ENCODE measurements at regions not wholly inside any gene's neighbourhood (a gene's known extent, or its start where the extent isn't known, plus 50 kb on each side); places are given as distances from the start of the nearest gene placed in this dataset.

GRCh38 chr12:17215759-17216570 lies 610.0 kb upstream of the LMO3 start:
- no peaks in the 10 kb centered on the region for H3K4me1 ChIP-seq (replicated peaks)
- H3K4me3 ChIP-seq: no peak overlapping the region
- no peak overlapping the region for H3K27ac ChIP-seq
- 0 out of 2 replicates have a peak, but pooled peaks cover 2% of the 10 kb centered on the region for H3K9me3 ChIP-seq (replicated peaks)
- no peak for DNase-seq (ENCODE audit: low read depth in 1 of 2, low spot score in 2 of 2)
- H3K36me3 ChIP-seq: no peaks in the 10 kb centered on the region
- no peaks in the 10 kb centered on the region for H3K27me3 ChIP-seq (replicated peaks)

- DNase-seq (ENCODE audit: low read depth in 1 of 2, low spot score in 2 of 2): no peak
- no peaks in the 10 kb centered on the region for H3K36me3 ChIP-seq
- H3K27me3 ChIP-seq (replicated peaks): no peaks in the 10 kb centered on the region
- H3K4me1 ChIP-seq (replicated peaks): no peaks in the 10 kb centered on the region
- H3K27ac ChIP-seq: no peak overlapping the region
- no peak overlapping the region for H3K4me3 ChIP-seq
- H3K9me3 ChIP-seq (replicated peaks): 0 out of 2 replicates have a peak, but pooled peaks cover 2% of the 10 kb centered on the region
Measured at GRCh38 chr12:17214929-17215328, 609.0 kb upstream of the LMO3 start.

DNA sequence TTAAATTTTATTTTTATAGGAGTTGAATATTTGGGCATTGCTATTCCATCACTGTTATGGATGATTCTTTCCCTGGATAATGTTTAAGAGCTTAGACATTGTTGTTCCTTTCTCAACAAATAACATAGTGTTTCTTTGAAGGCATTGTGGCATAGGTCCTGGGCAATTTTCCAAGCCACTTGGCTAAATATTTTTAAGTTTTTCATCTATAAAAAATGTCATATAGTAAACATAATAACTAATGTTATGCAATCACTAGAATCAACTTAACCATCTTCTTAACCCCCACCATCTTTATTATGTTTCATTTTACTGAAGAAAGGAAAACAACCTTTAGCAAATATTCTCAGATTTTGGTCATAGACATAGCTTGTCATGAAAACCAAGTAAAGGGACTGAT lies 600.6 kb upstream of the LMO3 start:
- Histone ChIP-seq H3K27ac (no peak overlapping the region), H3K9me3 (replicated peaks) (no peaks in the 10 kb centered on the region; the same call in 1 of the 2 replicates), H3K4me1 (replicated peaks) (no peaks in the 10 kb centered on the region), H3K4me3 (no peak overlapping the region), H3K36me3 (no peaks in the 10 kb centered on the region), H3K27me3 (replicated peaks) (no peaks in the 10 kb centered on the region)
- no peak for DNase-seq (ENCODE audit: low read depth in 1 of 2, low spot score in 2 of 2)

GRCh38 chr12:17204289-17205054 lies 598.5 kb upstream of the LMO3 start:
- Histone ChIP-seq H3K27me3 (replicated peaks) (no peaks in the 10 kb centered on the region), H3K36me3 (no peaks in the 10 kb centered on the region), H3K27ac (no peak overlapping the region), H3K4me1 (replicated peaks) (no peaks in the 10 kb centered on the region), H3K4me3 (no peak overlapping the region), H3K9me3 (replicated peaks) (no peaks in the 10 kb centered on the region; the same call in 1 of the 2 replicates)
- DNase-seq (ENCODE audit: low read depth in 1 of 2, low spot score in 2 of 2): no peak

DNA sequence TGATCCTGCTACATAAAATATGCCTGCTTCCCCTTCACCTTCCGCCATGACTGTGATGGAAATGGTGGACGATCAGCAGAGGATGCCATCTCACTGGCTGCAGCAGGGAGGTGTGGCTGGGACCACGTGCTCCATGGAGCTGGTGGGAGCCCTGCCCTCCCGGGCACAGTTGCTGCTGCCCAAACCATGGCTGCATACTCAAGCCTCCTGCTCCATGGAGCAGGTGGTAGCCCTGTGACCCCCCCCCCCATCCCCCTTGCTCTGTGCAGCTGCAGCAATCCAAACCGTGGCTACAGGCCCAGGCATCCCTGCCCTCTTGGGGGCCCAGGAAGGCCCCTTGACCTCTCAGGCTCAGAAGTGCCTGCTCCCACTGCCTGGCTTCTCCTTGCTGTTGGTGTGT lies 597.5 kb upstream of the LMO3 start:
- H3K9me3 ChIP-seq (replicated peaks): no peaks in the 10 kb centered on the region
- no peaks in the 10 kb centered on the region for H3K4me1 ChIP-seq (replicated peaks)
- no peaks in the 10 kb centered on the region for H3K27me3 ChIP-seq (replicated peaks)
- H3K36me3 ChIP-seq: no peaks in the 10 kb centered on the region
- no peak overlapping the region for H3K4me3 ChIP-seq
- no peak for DNase-seq (ENCODE audit: low read depth in 1 of 2, low spot score in 2 of 2)
- no peak overlapping the region for H3K27ac ChIP-seq

DNA sequence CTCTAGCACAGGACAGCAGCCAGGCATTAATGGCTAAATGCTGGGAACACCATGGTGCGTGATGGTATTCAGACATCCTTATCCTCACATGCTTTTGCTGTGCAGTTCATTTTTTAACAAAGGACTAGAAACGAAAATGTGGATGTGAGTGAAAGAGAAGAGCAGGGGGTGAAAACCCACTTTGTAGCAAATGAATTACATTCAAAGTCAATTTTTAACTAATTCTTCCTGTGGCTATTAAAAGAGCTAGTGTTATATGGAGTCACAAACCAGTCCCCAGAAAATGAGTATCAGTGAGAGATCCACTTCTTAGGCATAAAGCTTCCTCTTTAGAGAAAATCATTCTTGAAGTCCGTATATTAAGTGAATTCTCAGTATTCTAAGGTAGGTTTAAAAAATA lies 592.0 kb upstream of the LMO3 start:
- H3K4me1 ChIP-seq (replicated peaks): no peaks in the 10 kb centered on the region
- no peaks in the 10 kb centered on the region for H3K36me3 ChIP-seq
- no peak for DNase-seq (ENCODE audit: low read depth in 1 of 2, low spot score in 2 of 2)
- H3K9me3 ChIP-seq (replicated peaks): no peaks in the 10 kb centered on the region; the same call in 1 of the 2 replicates
- no peak overlapping the region for H3K27ac ChIP-seq
- H3K4me3 ChIP-seq: no peak overlapping the region
- H3K27me3 ChIP-seq (replicated peaks): no peaks in the 10 kb centered on the region

DNA sequence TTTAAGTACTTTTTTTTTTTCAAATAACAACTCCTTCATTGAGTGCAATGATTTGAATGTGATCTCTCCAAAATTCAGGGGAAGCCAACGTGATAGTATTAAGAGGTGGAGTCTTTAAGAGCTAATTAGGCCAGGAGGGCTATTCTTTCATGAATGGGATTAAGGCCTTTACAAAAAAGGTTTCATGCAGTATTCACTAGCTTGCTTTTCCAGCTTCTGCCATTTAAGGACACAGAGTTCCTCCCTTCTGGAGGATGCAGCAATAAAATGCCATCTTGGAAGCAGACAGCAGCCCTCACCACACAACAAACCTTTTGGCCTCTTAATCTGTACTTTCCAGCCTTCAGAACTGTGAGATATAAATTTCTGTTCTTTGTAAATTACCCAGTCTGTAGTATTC lies 586.8 kb upstream of the LMO3 start:
- DNase-seq (ENCODE audit: low read depth in 1 of 2, low spot score in 2 of 2): no peak
- Histone ChIP-seq H3K27me3 (replicated peaks) (no peaks in the 10 kb centered on the region), H3K27ac (no peak overlapping the region), H3K4me3 (no peak overlapping the region), H3K4me1 (replicated peaks) (no peaks in the 10 kb centered on the region), H3K9me3 (replicated peaks) (no peaks in the 10 kb centered on the region; the same call in 1 of the 2 replicates), H3K36me3 (no peaks in the 10 kb centered on the region)

DNA sequence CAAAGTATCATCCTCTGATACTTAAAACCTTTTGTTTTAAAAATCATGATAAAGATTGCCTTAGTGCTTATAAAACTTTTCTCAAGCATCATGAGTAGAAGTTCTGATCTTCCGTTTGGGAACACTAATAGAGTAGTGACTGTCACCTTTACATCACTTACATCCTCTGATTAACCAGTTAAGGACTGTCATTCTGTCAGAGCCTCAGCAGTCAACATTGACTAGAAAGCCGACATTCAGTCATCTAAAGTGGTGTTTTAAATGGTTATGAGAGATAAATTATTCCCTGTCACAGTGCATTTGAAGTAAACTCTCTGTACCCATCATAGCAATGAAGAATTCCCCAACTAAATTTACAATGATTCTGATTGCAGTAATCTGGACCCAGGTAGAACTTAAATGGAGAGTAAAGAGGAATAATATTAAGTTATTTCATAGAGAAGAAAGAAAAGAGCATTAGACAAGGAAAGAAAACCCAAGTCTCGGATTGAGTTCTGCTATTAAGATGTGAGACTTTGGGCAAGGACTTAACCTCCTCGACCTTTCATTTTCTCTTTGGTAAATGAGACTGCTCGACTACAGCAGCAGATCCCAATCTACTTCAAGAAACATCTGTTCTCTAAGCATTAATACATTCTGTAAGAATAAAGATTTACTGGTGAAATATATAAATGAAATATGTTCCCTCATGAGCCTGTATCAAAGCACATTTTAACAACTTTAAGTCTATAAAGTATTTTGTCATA lies 563.9 kb upstream of the LMO3 start:
- H3K36me3 ChIP-seq: no peaks in the 10 kb centered on the region
- no peaks in the 10 kb centered on the region for H3K27me3 ChIP-seq (replicated peaks)
- no peak overlapping the region for H3K27ac ChIP-seq
- H3K4me1 ChIP-seq (replicated peaks): no peaks in the 10 kb centered on the region
- H3K4me3 ChIP-seq: no peak overlapping the region
- DNase-seq (ENCODE audit: low read depth in 1 of 2, low spot score in 2 of 2): no peak
- H3K9me3 ChIP-seq (replicated peaks): peaks cover 4% of the 10 kb centered on the region; the same call in 1 of the 2 replicates

- H3K27ac ChIP-seq: no peak overlapping the region
- no peaks in the 10 kb centered on the region for H3K27me3 ChIP-seq (replicated peaks)
- no peak overlapping the region for H3K4me3 ChIP-seq
- H3K36me3 ChIP-seq: no peaks in the 10 kb centered on the region
- no peaks in the 10 kb centered on the region for H3K4me1 ChIP-seq (replicated peaks)
- no peak for DNase-seq (ENCODE audit: low read depth in 1 of 2, low spot score in 2 of 2)
- H3K9me3 ChIP-seq (replicated peaks): no peaks in the 10 kb centered on the region; the same call in 1 of the 2 replicates
Measured at GRCh38 chr12:17159506-17160300, 553.7 kb upstream of the LMO3 start.

- no peaks in the 10 kb centered on the region for H3K36me3 ChIP-seq
- H3K27ac ChIP-seq: no peak overlapping the region
- H3K27me3 ChIP-seq (replicated peaks): no peaks in the 10 kb centered on the region
- no peaks in the 10 kb centered on the region for H3K4me1 ChIP-seq (replicated peaks)
- no peaks in the 10 kb centered on the region; the same call in 1 of the 2 replicates for H3K9me3 ChIP-seq (replicated peaks)
- DNase-seq (ENCODE audit: low read depth in 1 of 2, low spot score in 2 of 2): no peak
- no peak overlapping the region for H3K4me3 ChIP-seq
Measured at GRCh38 chr12:17158201-17158600, 552.2 kb upstream of the LMO3 start.

GRCh38 chr12:17151917-17152316 lies 546.0 kb upstream of the LMO3 start:
- no peak for DNase-seq (ENCODE audit: low read depth in 1 of 2, low spot score in 2 of 2)
- H3K27ac ChIP-seq: no peak overlapping the region
- H3K9me3 ChIP-seq (replicated peaks): no peaks in the 10 kb centered on the region; the same call in none of the 2 replicates
- no peaks in the 10 kb centered on the region for H3K36me3 ChIP-seq
- no peak overlapping the region for H3K4me3 ChIP-seq
- no peaks in the 10 kb centered on the region for H3K4me1 ChIP-seq (replicated peaks)
- H3K27me3 ChIP-seq (replicated peaks): no peaks in the 10 kb centered on the region

- Histone ChIP-seq H3K27ac (no peak overlapping the region), H3K36me3 (no peaks in the 10 kb centered on the region), H3K27me3 (replicated peaks) (no peaks in the 10 kb centered on the region), H3K4me3 (no peak overlapping the region), H3K4me1 (replicated peaks) (no peaks in the 10 kb centered on the region), H3K9me3 (replicated peaks) (no peaks in the 10 kb centered on the region; the same call in 1 of the 2 replicates)
- DNase-seq (ENCODE audit: low read depth in 1 of 2, low spot score in 2 of 2): no peak
Measured at GRCh38 chr12:17148706-17149105, 542.7 kb upstream of the LMO3 start.

- no peak for DNase-seq (ENCODE audit: low read depth in 1 of 2, low spot score in 2 of 2)
- no peaks in the 10 kb centered on the region for H3K4me1 ChIP-seq (replicated peaks)
Measured at GRCh38 chr12:17142856-17143255, 536.9 kb upstream of the LMO3 start.

More at GRCh38 chr12:17142856-17143255, 536.9 kb upstream of the LMO3 start:
- Histone ChIP-seq H3K36me3 (no peaks in the 10 kb centered on the region), H3K4me3 (no peak overlapping the region), H3K9me3 (replicated peaks) (peaks cover 7% of the 10 kb centered on the region; the same call in 1 of the 2 replicates), H3K27me3 (replicated peaks) (no peaks in the 10 kb centered on the region), H3K27ac (no peak overlapping the region)

Data from SJSA1 (cell line).